ENCODE measurements at regions not wholly inside any gene's neighbourhood (a gene's known extent, or its start where the extent isn't known, plus 50 kb on each side); places are given as distances from the start of the nearest gene placed in this dataset.

- ATAC-seq = no peak
- intact Hi-C loops (cut with DNase I) = no loop called here
- Histone ChIP-seq H3K27me3 (no peaks in the 10 kb centered on the region), H3K27ac (no peak overlapping the region), H3K36me3 (no peaks in the 10 kb centered on the region), H3K9me3 (no peaks in the 10 kb centered on the region), H3K4me3 (no peak overlapping the region), H3K4me1 (no peaks in the 10 kb centered on the region)
- no peak for DNase-seq
- 45 to 50% methylated on average over 2 of the region's 2 CpGs for WGBS, 2 donors
- no peak for FAIRE-seq
- no peak for TF ChIP-seq CTCF (IDR thresholded peaks at IDR 0.05)
These were observed 1828.8 kb downstream of the MAT2B start for GRCh38 chr5:165334201-165334600.

- Histone ChIP-seq H3K36me3 (no peaks in the 10 kb centered on the region), H3K4me1 (peaks cover 0 to 8% (median 0%) of the 10 kb centered on the region in 3 donors), H3K27me3 (no peaks in the 10 kb centered on the region), H3K27ac (no peak overlapping the region), H3K4me3 (no peak overlapping the region), H3K9me3 (no peaks in the 10 kb centered on the region)
- no peak for TF ChIP-seq CTCF (IDR thresholded peaks at IDR 0.05)
- intact Hi-C loops (cut with DNase I) = no loop called here
- DNase-seq (no peak), FAIRE-seq (no peak), ATAC-seq (no peak)
- 87 to 89% methylated on average over 1 of the region's 1 CpG for WGBS, 2 donors
These were observed 1844.3 kb downstream of the MAT2B start for GRCh38 chr5:165349735-165350134.

- intact Hi-C loops (cut with DNase I) = no loop called here
- ATAC-seq (no peak), FAIRE-seq (no peak), DNase-seq (no peak)
- H3K4me1 ChIP-seq = peaks cover 0 to 8% (median 0%) of the 10 kb centered on the region in 3 donors
- H3K27ac ChIP-seq = no peak overlapping the region
- no peaks in the 10 kb centered on the region for H3K36me3 ChIP-seq
- H3K9me3 ChIP-seq = no peaks in the 10 kb centered on the region
- no peak for TF ChIP-seq CTCF (IDR thresholded peaks at IDR 0.05)
- WGBS, 2 donors = 90 to 91% methylated on average over 5 of the region's 5 CpGs
- H3K27me3 ChIP-seq = no peaks in the 10 kb centered on the region
- H3K4me3 ChIP-seq = no peak overlapping the region
These were observed 1845.9 kb downstream of the MAT2B start for GRCh38 chr5:165351342-165351741.

- no peaks in the 10 kb centered on the region for H3K4me1 ChIP-seq
- no peak for FAIRE-seq
- WGBS, 2 donors = 60 to 66% methylated on average over 4 of the region's 4 CpGs
- H3K36me3 ChIP-seq = no peaks in the 10 kb centered on the region
- H3K4me3 ChIP-seq = no peak overlapping the region
- H3K9me3 ChIP-seq = no peaks in the 10 kb centered on the region
- DNase-seq = no peak
- ATAC-seq = no peak
- H3K27me3 ChIP-seq = no peaks in the 10 kb centered on the region
- intact Hi-C loops (cut with DNase I) = no loop called here
- no peak for TF ChIP-seq CTCF (IDR thresholded peaks at IDR 0.05)
- no peak overlapping the region for H3K27ac ChIP-seq
These were observed 1854.9 kb downstream of the MAT2B start for GRCh38 chr5:165360366-165360765.

- ATAC-seq (no peak), FAIRE-seq (no peak), DNase-seq (no peak)
- Histone ChIP-seq H3K27me3 (no peaks in the 10 kb centered on the region), H3K4me3 (no peak overlapping the region), H3K36me3 (no peaks in the 10 kb centered on the region), H3K4me1 (no peaks in the 10 kb centered on the region), H3K9me3 (no peaks in the 10 kb centered on the region), H3K27ac (no peak overlapping the region)
- intact Hi-C loops (cut with DNase I) = no loop called here
- 69 to 78% methylated on average over 9 of the region's 9 CpGs for WGBS, 2 donors
- no peak for TF ChIP-seq CTCF (IDR thresholded peaks at IDR 0.05)
These were observed 1855.5 kb downstream of the MAT2B start for GRCh38 chr5:165360784-165361542.

Measured in pancreas (tissue), 10 donors.